NCI-H510A treated with DMSO at 0.1 percent for 48 hours (cell line): ENCODE measurements at regions not wholly inside any gene's neighbourhood (a gene's known extent, or its start where the extent isn't known, plus 50 kb on each side); places are given as distances from the start of the nearest gene placed in this dataset.

ENCODE experiments used
- DNase-seq: peaks from one replicate; lab custom pipeline; 2025; lab: John Stamatoyannopoulos, UW

- peak; percentile 60 for DNase-seq
Observed at GRCh38 chr12:100741084-100741711, 53.4 kb upstream of the ANO4 start.

- DNase-seq: no peak
Observed at GRCh38 chr12:100743060-100743459, 51.5 kb upstream of the ANO4 start.
